GM18868 (cell line): ENCODE measurements at regions not wholly inside any gene's neighbourhood (a gene's known extent, or its start where the extent isn't known, plus 50 kb on each side); places are given as distances from the start of the nearest gene placed in this dataset.
"Not testable (repeated sequence)": the region's sequence is repeated elsewhere in the genome, so short reads cannot be mapped to it uniquely, and the experiment has no call there.

Source experiments
- ATAC-seq: cut with Tn5 transposase; IDR thresholded peaks from one replicate; pipeline ENCODE4 v1.9.1; 2021; ENCODE audit warnings: mild to moderate bottlenecking, moderate library complexity; ENCODE audit not compliant: unreplicated experiment

DNA sequence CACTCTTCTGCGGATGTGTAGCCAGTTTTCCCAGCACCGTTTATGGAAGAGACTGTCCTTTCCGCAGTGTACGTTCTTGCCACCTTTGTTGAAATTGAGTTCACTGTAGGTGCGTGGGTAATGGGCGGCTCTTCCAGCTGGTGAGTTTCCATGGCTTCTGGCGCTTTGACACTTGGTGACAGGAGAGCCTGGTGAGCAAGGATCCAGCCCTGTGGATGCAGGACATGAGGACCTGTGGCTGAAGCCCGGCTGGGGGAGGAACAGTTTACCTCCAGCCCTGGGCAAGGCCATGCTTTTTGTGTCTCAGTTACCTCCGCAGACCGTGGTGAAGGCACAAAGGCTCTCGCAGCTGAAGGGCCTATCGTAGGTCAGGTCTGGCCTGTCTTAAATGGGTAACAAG, 166.5 kb downstream of the LAT start:
- no peak for ATAC-seq

DNA sequence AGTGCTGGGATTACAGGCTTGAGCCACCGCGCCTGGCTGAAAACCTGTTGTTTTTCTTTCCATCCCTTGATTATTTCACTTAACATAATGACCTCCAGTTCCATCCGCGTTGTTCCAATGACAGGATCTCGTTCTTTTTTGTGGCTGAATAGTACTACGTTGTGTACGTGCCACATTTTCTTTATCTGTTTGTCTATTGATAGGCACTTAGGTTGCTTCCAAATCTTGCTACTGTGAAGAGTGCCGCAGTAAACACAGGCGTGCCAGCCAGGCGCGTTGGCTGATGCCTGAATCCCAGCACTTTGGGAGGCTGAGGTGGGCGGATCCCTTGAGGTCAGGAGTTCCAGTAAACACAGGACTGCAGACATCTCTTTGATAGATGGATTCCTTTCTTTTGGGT, 165.1 kb downstream of the LAT start:
- not testable (repeated sequence) for ATAC-seq

DNA sequence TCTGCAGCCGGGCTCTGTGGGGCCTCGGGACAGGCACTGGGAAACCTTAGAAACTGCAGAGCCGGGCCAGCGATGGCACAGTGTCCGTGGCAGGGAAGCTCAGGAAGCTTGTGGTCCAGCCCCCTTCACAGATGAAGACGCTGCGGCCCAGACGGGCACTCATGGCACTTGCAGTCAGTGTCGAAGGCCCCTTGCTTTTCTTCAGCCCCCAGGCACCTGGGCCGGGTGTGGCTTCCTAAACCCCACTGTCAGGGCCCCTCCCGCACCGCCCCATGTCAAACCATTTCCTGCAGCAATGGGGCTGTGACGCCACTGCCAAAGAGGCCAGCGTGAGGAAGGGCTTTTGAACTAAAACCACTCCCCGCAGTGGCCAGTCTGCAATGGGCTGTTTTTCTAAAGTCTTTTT, 164.0 kb downstream of the LAT start:
- no peak for ATAC-seq

DNA sequence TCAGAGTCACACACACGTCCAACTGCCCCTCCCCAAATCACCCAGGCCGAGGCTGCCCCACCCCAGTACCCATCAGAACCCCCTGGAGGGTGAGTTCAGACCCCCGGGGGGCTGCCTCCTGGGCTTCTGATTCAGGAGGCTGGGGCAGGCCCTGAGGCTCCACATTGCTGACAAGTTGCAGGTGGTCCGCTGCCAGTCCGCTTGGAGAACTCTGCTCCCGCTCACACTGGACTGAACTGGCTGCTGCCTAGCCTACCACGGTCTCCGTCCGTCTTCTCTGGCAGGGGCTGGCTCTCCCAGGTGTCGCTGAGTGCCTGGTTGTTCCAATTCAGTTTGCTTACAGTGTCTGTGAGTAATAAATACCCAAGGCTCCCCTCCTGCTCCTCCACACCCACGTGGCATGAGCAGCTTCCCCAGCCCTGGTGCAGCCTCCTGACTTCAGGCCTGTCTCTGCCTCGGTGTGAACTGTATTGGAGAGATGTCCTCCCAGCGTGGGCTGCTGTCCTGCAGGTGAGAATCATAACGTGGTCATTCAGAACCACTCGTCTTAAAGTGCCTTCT, 163.4 kb downstream of the LAT start:
- no peak for ATAC-seq

DNA sequence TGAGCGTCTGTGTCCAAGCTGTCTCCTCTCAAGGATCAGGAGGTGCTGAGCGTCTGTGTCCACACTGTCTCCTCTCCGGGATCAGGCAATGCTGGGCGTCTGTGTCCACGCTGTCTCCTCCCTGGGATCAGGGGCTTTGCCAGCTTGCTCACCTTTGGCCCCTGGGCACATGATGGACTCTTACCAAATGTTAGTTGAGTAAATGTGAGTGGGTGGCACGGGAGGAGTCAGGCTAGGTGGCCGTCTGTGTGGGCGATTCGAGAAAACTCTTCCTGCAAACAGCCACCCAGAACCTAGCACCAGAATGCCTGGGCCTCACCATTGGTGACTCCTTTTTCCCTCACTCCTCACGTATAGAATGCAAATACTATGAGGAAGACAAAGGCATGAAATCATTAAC, 162.9 kb downstream of the LAT start:
- not testable (repeated sequence) for ATAC-seq

DNA sequence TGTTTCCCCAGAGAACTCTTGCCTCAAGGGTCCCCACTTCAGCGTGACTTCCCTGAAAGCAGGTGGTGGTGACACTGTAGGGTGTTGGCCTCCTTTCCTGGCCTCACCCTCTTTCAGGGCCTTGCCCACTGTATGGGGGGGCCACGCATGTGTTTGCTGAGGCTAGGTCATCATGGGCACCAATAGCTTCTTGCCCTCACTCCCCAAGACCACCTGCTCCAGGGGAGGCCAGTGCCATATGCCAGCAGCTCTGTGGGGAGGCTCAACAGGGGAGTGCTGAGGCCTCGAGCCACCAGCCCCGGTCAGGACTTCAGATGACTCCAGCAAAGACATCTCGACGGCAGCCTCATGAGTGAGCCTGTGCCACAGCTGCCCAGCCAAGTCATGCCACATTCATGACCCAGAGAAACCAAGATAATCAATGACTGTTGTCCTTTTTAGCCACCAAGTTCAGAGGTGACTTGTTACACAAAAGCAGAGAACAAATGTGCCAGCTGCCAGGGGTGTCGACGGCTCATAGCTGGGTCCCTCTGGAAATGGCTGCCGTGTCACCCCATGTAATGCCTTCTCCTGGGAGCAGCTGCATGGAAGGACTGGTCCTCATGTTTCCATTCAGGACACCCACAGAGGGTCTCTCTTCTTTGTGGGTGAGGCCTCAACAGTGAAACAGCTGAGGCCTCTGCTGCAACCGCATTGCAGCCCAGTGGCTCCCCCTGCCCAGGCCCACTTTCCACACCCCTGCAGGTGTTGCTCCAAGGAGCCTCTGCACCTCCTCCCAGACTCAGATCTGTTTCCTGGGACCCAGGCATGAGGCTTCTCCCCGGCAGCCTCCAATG, 162.2 kb downstream of the LAT start:
- not testable (repeated sequence) for ATAC-seq

DNA sequence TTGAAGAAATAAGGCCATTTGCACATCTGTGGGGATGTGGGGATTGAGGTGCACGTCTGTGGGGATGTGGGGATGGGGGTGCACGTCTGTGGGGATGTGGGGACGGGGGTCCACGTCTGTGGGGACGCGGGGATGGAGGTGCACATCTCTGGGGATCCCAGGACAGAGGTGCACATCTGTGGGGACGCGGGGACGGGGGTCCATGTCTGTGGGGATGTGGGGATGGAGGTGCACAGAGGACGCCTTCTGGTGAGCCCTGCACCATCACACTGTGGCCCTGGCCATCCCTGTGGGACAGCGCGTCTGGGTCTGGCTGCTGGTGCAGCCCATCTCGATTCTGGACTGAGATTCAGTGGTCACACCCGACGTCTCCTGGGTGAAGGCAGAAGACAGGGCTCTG, 161.4 kb downstream of the LAT start:
- no peak for ATAC-seq

DNA sequence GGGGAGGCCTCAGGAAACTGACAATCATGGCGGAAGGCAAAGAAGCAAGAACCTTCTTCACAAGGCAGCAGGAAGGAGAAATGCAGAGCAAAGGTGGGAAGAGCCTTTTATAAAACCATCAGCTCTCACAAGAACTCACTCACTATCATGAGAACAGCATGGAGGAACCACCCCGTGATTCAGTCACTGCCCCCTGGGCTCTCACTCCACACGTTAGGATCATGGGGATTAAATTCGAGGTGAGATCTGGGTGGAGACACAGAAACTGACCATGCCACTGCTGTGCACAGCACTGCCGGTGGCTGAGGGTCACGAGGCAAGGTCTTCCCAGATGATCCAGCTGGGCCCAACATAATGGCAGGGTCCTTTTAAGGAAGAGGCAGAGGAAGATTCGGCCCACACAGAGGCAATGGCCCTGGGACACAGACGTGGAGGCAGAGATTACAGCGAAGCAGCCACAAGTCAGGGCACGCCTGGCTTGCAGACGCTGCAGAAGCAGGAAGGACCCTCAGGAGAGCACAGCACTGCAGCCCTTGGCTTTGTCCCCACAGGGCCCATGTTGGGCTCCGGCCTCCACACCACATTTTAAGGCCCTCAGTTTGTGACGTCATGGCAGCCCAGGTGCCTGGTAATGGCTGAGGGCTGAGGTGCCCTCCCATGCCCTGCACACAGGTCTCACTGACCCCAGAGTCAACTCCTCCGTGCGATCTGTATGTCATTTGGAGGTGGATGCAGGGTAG, 160.8 kb downstream of the LAT start:
- not testable (repeated sequence) for ATAC-seq

DNA sequence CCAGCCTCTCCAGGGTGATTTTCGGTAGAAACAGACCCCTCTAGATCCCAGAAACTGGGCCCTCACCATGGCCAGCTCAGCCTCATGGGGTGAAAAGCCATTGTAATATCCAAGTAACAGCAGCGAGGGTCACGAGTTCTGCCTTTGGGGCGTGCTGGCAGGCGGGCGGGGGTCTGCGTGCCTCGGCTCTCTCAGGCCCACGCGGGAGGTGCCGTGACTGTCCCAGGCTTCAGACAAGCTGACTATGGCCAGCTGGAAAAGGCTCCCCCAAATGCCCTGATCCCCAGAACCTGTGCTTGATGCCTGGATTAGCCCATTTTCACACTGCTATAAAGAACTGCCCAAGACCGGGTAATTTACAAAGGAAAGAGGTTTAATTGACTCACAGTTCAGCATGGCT, 160.2 kb downstream of the LAT start:
- ATAC-seq = not testable (repeated sequence)

DNA sequence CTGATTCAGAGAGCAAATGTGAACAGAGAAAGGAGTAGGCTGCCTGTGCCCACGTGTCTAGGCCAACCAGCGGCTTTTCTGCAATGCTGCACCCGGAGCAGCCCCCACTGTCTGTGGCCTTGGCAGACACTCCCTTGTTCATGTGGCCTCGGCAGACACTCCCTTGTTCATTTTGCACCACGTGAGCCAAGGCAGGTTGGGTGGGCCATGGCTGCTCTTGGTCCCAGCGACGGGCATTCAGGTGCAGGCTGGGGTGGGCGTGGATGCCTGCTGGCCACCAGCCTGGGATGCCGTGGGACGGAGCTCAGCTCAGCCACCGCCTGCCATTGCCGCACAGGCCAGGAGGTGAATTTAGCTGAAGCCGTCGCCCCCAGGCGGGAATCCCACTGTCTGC, 159.8 kb downstream of the LAT start:
- ATAC-seq = not testable (repeated sequence)

DNA sequence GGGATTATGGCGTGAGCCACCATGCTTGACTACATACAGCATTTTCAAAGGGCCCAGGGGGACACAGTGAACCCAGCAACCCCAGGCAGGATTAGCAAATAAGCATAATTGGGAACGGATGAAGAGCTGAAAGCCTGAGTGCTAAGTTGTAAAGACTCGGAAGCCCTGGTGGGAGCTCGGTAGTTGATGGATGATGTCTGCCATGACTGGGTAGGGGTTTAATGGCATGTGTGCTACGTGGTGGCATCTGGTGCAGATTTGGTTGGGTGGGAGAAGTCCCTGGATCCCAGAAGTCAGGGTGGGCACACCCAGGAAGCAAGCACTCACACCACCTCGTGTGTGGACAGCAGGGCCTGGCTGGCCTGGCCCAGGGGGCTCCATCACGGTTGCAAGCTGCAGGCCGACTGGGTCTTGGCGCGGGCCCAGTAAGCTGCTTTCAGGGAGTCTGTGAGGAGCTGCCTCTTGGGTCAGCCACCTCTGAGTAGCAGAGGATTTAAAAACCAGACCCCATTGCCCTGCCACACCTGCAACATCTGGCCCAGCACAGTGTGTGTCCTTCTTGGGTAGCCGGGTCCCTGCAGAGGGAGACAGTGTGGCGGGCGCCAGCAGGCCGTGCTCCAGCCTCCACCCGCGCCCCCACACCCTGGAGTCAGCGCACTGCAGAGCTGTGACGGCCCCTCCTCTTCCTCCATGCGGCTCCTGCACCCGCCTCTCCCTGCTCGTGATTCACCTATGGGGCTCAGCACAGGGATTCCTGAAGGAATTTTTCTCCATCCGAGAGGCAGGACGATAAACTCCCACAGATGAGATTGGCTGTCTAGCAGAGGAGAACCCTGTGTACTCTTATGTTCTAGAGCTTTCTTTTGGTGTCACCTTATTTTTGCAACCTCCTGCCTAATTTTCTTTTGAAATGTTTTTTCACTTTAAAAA, 159.2 kb downstream of the LAT start:
- not testable (repeated sequence) for ATAC-seq

DNA sequence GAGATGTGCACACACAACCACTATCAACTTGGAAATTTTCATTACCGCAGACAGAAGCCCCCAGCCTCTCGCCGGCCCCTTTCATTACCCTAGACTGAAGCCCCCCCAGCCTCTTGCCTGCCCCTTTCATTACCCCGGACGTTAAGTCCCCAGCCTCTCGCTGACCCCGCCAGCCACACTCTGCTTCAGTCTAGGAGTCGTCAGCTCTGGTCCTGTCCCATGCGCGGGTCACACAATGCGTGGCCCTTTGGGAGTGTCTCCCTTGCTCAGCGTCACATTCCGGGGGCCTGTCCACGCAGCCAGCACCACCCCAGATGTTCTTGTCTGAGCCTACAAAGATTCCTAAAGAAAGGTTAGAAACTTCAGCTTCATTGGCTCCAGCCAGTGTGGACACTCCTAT, 157.7 kb downstream of the LAT start:
- not testable (repeated sequence) for ATAC-seq

DNA sequence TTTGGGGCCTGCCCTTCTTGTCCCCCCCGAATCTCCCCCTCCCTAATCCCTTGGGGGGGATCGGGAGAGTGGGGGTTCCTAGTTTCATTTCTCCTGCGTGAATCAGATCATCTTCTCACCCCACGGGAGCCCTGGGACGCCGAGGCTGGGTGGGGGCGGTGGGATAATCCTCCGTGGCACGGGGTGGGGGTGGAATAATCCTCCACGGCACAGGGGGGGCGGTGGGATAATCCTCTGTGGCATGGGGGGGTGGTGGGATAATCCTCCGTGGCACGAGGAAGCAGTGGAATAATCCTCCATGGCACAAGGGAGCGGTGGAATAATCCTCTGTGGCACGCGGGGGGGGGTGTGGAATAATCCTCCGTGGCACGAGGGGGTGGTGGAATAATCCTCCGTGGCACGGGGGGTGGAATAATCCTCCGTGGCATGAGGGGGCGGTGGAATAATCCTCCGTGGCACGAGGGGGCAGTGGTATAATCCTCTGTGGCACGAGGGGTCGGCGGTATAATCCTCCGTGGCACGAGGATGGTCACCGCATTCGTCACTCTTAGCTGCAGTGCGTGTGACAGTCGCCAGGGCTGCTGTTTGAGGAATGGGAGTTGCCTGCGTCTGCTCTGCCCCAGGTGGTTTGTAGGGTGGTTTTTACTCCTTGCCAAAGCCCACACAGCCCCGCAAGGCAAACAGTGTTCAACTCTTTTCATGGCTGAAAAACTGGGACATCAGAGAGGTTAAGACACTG, 156.9 kb downstream of the LAT start:
- ATAC-seq = no peak

DNA sequence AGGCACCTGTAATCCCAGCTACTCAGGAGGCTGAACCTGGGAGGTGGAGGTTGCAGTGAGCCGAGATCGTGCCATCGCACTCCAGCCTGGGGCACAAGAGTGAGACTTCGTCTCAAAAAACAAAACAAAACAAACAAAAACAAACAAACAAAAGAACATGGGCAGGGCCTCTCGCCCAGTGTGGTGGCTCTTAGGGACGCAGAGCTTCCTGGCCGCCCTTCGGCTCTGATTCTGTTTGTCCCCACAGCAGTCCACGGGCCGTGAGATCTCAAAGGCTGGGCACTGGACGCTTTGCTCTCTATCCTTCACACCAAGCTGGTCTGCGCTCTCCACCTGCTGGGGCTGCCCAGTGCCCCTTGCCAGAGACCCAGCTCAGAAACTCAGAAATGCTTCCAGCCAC, 156.3 kb downstream of the LAT start:
- ATAC-seq = not testable (repeated sequence)

DNA sequence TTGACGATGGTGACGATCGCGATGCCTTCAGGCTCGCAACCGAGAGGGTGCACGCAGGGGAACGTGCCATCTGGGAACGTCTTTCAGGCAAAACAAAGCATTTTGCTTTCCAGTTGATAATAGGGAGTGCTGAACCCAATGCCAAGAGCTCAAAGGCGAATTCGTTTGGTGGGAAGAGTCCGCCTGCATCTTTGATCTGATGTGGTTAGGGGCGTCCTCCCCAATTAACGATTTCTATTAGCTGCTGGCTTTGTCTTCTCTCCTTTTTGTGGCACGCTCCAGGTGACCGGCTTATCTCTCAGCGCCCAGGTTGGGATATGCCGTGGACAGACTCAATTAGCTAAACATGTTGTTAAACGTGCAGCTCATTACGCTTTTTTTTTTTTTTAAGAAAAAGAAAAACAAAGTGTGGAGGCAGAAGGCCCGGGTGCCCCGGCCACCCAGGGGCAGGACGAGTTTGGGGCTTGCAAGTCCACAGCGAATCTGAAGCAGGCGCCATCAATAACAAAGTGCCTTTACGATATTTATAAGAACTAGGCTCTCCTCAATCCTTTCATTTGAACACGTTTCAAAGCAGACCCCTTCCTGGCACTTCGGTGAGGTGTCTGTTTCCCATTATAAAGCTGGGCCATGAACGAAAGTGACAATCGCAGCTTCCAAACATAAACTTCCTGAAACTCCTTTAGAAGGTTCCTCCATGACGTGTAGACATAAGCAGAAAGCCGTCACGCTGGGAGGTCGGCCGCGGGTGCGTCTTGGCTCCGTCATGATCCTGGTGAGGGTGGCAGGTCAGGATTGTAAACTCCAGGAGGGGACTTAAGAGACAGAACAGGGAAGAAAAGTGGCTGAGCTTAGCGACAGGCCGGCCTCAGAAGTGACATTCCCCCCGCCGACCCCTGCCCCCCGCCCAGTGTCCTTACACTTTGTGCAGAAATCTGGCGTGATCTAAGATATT, 155.3 kb downstream of the LAT start:
- ATAC-seq = not testable (repeated sequence)

DNA sequence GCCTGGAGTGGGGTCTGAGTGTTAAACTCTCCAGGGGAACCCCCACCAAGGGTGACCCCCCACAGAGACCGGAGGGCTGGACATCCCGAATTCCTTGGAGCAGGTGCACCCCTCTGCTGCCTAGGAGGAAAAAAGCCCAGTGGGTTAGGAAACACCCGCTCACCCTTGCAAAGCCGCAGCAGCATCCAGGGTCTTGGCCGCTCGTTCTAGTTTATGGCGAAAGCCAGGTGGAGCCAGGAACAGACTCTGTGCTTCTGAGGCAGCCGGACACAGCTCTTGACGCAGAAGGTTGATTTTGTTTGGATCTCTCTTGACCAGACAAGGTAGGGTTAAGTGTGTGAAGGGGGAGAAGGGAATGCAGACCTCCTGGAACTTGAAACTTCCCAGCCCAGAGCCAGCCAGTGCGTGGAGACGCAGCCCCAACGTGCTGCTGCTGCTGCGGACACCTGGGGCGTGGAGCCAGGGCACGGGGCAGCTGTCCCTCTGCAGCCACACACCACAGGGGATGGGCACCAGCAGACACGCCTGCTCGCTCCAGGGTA, 154.5 kb downstream of the LAT start:
- ATAC-seq = no peak

DNA sequence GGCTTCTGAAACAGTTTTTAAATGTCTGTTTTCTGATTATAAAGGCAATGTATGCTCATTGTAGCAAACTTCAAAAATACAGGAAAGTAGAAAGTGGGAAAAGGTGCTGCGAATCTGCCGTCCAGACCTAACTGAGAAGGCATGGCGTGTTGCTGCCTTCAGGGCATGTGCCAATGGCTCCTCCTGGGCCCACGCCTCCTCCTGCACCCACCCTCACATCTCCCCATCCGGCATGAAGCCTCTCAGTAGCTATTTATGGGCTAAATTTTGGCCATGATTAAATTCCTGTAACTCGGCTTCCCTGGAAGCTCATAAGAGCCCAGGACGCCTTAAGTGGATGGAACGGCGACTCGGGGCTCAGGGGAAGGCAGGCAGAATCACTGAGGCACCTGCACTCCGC, 153.8 kb downstream of the LAT start:
- not testable (repeated sequence) for ATAC-seq

DNA sequence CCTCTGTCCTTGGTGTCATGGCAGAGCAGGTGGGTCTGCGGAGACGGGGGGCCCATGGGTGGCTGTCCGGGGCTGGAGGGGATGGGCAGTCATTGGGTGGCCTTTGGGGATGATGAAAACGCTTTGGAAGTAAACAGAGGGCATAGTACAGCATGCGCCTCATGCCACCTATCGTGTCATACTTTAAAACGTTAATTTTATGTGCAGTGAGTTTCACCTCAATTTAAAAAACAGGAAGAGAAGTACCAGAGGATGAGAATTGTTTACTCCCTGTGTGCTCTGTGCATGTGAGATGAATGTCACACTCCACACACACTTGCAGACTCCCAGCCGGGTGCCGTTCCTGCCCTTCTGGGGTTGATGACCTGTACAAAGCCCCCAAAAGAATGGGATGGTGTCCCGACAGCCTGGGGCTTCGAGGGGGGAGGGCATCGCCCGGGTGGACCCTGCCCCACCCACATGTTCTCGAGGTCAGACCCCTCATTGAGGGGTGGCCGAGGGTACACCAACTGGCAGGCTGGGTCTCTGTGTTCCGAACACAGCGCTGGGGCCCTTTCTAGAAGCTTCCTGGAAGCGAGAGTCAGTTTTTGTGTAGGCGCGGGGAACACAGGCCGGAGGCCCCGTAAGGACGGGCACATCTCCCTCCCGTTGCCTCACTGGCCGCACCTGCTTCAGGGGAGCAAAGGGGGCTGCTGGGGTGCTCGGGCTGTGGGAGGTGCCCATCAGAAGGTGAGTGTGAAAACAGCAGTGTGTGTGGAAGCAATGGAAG, 153.2 kb downstream of the LAT start:
- not testable (repeated sequence) for ATAC-seq
